Inflammatory macrophage treated with lipopolysaccharide for 1 hour (primary cell): ENCODE measurements at regions not wholly inside any gene's neighbourhood (a gene's known extent, or its start where the extent isn't known, plus 50 kb on each side); places are given as distances from the start of the nearest gene placed in this dataset.
A peak's percentile ranks its signal among the peaks of the same experiment; 100 is the strongest.

ENCODE experiments used
- DNase-seq, 2 donors: peaks; one replicate each; pipeline ENCODE4 v3.0.0-alpha.2; 2020 to 2022

DNA sequence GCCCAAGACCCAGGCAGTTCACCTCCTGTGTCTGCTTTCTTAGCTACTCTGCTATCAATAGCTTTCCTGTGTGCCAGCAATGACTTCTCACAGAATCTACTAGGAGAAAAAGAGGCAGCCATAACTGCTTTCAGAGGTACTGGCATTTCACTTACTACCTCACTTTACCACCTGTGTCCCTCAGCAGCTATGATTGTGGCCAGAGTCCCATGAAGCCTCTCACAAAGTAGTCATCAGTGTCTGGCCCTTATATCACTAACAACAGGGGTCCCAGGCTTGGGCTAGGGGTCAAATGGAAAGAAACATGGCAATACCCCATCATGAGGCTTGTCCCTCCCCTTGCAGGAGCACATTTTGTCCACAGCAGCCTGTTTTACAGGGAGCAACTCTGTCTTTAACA, 62.7 kb upstream of the EPS8L3 start:
- no peak for DNase-seq

DNA sequence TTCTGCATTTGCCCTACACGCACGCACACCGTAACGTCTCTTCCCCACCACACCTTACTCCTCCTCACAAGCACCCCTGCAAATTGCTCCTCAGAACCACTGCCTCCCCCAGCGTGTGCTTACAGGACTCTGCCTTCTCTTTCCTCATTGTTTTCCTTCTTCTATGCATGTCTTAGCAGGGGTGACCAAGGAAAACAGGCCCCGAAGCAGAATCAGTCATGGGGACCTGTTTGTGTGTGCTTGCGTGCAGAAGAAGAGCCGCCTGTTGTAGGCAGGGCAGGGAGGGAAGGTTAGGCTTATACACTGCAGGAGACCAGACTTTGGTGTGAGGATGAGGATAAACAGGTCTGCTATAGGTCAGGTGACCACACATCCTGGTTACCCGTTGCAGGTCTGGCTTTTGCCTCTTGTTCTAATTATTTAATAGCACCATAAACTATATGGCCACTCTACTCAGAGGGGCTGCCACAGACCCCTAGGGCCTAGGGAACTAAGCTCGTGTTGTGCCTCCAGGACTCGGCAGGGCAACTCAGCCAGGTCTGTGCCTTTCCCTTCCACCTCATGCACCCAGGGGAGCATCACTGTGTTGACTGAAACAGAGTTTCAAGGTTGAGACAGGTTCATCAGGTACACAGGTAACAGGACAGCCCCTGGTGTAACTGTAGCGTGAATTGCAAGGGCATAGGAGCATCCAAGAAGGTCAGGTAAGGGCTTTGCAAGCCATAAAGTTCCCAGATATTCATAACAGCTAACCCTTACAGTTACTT, 60.8 kb upstream of the EPS8L3 start:
- no peak for DNase-seq

DNA sequence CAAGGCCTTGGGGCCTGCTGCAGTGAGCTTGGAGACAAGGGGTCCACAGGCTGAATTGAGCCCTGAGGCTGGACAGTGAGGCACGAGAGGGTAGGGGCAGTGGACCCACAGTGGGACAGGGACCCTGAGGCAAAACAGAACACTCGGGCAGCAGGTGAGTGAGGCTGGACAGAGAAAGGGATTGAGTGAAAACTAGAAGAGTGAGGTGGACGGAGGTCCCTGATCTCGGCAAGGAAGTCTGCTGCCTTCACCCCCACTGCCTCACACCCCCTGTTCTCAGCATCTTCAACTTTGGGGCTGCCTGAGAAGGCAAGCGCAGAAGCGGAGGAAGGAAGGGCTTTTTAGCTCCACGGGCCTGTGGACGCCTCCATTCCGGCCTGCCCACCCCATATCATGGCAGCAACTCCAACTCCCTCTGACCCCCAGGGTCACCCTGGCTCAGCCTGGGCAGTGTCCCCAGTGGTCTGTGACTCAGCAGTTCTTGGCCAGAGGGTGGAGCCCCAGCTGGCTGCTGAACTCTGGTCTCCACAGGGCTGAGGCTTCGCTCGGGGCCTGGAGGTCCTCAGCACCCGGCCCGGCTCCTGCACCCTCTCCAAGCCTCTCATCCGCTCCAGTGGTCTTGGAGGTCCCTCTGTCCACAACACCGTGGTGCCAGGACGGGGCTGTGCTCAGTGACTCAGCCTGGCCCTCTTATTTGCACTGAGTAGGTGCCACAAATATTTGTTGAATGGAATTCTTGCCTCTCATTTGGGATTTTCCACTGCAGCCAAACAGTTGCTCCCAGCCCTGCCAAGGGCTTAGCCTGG, 60.0 kb upstream of the EPS8L3 start:
- DNase-seq: peak in 1 of 2 donors; percentile 44

DNA sequence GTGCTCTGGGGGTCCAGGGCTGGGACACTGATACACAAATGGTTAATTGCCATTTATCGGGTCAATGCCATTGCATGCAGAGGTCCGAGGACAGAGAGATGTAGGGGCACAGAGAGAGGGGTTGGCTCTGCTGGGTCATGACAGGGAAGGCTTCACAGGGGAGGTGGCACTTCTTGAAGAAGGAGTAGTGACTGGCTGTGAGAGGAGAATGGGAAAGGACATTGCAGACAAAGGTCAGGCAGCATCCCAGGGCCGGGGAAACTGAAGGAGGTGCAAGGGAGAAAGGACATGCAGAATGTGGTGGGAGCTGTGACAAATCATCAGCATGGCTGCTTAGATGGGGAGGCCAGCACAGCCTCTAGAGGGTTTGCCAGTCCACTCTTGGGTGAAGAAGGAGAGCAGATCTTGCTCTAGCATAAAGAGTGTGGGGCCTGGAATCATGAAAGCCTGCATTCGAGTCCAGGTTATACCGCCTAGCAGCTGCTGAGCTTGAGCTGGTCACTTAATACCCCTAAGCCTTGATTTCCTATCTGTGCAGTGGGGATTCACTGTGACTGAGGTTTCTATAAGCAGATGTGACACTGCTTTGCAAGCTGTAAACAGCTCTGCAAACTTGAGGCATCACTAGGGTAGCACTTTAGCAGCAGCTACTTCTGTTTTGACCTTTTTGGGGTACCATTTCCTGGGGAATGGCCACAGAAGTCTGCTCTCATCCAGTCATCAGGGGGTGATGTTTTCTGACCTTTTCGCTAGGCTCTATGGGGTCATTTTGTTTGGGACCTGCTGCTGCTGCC, 59.2 kb upstream of the EPS8L3 start:
- peak in 1 of 2 donors; percentile 35 for DNase-seq

DNA sequence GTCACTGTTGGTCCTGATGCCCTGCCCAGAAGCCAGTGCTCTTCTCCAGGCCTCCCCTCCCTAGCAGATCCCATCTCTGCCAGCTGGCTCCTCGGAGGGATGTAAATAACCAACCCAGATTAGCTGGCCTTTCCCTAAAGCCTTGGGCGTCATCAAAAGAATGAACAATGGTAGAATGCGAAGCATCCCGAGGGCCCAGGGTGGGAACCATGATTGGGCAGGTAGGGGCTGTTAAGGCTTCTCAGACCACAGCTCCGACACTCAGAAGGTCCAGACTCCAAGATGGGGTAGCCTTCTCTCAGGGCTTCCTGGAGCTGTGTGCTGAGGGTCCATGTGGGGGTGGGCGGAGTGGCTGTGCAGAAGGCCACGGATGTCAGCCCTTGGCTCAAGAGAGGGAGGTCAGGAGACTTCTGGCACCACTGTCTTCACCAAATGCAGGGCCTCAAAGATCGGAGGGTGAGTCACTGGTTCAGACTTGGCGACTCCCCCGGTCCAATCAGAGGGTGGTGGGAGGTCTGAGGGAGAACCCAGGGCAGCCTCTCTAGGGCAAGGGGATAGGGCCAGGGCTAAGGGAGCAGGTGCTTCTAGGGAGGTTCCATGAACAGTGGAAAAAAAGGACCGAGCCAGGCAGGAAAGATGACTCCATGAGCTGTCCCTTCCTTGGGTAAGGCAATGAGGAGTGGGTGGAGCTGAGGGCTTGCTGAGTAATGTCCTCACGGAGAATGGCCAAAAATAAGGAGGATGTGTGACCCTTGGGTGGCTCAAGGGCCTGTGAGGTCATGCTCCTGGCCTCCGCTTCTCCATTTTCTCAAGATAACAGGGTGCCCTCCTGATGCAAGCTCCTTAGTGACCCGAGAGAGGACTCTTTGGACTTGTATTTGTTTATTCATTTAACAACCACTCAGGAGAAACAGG, 58.4 kb upstream of the EPS8L3 start:
- peak; percentile 95 to 100 for DNase-seq

DNA sequence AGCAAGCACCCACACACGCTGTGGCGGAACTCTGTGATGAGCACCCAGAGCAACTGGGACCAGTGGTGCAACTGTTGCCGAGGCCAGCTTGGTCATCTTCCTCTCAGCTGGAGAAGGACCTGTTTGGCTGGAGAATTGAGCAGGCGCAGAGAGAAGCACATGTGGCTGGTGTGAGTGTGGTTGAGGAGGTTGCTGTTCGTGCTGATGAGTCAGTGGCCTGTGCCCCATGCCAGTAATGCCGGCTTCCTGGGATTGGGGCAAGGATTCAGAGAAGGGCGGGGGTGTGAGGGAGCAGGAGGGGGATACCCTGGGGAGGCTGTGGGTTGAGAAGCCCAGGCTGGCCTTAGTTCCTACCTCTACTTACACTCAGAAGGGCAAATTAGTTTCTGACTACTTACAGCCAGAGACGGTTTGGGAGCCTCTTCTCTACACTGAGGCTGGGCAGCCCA, 57.5 kb upstream of the EPS8L3 start:
- DNase-seq: peak; percentile 96 to 100

DNA sequence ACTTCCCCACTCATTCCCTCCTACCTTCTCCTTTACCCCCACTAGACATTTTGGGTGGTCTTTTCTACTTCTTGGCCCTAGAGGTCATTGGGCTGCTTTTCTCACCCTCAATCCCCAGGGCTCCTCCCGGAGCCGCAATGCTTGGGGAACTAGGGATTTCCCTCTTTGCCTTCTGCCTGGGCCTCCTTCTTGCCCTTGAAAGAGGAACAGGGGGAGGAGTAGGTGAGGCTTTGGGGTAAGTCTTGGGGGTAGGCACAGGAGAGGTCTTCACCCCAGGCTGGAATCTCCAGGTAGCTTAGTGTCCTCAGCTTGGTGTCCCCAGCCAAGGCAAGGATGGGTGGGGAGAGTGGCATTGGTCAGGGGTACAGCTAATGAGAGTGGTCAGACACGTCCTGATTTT, 56.2 kb upstream of the EPS8L3 start:
- DNase-seq: peak; percentile 63 to 84

DNA sequence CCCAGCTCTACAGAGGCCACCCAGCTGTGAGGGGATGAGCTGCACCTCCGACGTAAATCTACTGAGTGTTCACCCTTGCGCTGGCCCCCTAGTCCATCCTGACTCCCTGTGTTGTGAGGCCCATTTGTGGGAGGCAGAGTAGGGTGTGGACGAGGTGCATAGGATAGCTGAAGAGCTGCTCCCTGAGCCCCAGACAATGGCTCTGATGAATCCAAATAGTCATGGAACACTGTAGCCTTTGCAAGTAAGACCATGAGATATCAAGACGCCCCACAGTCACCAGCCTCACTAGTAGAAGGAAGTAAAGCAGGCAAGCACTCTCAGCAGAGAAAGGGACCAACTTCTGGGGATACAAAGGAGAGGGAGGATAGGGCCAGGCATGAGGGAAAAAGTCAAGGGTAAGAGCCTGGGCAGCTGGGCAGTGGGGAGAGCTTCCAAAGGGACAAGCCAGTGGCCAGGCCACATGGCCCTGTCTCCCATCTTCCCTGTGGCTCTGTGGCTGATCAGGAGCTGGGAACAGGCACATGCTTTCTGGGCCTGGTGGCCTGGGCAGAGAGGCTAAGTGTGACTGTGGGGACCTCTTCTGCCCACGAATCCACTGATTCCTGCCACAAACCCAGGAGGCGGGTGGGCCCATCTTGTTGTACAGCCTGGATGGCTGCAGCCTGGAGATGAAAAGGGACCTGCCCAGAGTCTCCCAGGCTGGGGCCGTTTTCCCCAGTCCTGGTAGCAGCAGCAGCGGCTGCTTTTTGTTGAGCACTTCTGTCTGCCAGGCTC, 55.5 kb upstream of the EPS8L3 start:
- no peak for DNase-seq

DNA sequence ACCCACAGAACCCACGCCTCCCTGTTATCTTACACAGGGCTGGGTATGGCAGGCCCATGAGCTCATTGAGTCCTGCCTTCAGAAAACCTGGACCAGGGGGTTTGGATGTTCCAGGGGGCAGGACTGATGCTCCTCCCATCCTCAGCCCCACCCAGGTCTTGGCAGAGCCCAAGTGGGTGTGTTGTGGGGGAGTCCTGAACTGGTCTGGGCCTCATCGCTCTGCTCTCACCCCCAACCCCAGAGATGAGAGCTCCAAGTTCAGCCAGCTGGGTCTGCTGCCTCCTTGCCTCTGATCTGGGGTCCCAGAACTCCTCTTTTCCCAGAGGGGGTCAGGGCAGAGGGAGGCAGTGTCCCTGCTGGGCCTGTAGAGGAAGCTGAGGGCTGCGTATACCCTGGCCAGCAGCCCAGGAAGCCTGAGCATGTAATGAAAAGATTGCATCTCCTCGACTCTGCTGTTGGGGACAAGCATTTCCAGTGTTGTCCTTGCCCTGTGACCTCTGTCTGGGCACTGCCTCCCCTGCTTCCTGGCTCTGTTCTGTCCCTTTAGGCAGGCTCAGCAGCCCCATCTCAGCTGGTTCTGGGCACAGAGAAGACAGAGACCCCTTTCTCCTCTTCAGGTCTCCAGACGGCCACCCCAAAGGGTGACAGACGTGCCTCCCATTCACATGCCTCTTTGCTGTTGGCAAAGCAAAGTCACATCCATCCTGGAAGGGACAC, 54.7 kb upstream of the EPS8L3 start:
- DNase-seq: peak in 1 of 2 donors; percentile 86

DNA sequence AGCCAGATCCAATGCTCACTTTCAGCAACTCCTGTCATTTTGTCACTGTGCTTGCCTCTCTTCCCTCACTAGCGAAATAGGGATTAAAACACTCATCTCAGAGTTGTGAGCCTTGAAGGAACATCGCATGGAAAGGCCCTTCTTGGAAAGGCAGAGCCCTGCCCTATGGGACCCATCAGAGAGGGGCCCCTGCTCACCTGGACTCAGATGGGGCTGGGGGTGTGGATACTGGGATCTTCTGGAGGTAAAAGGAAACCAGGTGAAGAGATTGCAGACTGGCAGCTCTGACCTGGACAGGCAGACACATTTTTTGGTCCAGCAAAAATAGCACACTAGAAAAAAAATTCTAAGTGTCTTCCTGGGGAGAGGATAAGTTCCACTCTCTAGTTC, 54.2 kb upstream of the EPS8L3 start:
- no peak for DNase-seq

DNA sequence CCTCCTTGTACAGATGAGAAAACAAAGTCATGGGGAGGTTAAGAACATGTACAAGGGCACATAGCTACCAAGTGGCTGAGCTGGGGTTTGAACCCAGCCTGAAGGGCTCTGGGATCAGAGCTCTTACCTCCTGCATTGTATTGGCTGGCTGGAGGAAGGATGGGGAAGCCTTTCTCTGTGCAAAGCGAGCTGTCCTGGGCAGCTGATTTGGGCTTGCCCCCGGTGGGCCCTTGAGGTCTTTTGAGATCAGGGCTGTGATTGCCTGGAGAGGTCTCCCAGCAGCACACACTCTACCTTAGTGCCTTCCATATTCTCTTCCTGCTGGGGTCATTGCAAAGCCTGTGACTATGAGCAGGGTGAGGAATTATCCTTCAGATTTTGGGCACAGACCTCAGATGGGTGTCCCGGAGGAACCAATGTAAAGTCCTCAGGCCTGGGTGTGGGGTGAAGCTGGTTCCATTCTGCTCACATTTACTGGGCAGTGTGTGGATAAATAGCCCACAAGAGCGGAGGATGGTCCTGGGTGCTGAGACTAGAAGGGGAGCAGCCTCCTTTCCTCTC, 53.3 kb upstream of the EPS8L3 start:
- DNase-seq: no peak

DNA sequence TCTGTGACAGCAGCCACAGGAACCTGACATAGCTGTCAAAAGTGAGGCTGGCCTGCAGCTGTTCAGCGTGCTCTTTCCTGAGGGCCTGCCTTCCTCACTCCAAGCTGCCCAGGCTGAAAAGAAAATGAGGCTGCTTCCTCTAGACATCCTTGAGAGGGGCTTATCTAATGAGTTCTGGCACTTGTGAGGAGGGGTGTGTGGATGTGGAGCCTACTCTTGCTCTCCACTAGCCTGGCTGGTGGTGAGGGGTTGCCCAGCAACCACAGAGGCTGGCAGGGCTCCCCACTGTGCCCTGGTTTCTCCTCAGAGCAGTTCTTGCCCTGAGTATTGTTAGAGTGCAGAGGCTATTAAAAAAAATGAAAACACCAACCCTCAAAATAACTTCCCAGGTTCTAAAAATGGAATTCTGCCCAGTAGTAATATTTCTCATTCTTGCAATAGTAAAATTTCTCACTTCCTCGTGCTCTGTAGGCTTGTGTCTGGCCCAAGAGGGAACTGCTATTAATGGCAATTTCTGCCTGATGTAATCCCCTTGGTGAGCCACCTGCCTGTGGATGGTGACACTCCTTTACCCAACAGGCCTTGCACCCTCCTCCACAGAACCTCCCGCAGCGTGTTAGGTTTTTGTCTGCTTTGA, 52.6 kb upstream of the EPS8L3 start:
- DNase-seq: peak; percentile 95 to 99

DNA sequence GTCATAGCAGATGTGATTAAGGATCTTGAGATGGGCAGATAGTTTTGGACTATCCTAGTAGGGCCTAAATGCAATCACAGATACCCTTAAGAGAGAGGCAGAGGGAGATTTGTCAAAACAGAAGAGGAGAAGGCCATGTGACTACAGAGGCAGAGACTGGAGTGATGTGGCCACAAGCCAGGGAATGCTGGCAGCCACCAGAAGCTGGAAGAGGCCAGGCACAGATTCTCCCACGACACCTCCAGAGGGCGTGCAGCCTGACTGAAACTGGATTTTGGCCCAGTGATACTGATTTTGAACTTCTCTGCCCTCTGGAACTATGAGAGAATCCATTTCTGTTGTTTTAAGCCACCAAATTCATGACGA, 52.1 kb upstream of the EPS8L3 start:
- DNase-seq: peak in 1 of 2 donors; percentile 37

DNA sequence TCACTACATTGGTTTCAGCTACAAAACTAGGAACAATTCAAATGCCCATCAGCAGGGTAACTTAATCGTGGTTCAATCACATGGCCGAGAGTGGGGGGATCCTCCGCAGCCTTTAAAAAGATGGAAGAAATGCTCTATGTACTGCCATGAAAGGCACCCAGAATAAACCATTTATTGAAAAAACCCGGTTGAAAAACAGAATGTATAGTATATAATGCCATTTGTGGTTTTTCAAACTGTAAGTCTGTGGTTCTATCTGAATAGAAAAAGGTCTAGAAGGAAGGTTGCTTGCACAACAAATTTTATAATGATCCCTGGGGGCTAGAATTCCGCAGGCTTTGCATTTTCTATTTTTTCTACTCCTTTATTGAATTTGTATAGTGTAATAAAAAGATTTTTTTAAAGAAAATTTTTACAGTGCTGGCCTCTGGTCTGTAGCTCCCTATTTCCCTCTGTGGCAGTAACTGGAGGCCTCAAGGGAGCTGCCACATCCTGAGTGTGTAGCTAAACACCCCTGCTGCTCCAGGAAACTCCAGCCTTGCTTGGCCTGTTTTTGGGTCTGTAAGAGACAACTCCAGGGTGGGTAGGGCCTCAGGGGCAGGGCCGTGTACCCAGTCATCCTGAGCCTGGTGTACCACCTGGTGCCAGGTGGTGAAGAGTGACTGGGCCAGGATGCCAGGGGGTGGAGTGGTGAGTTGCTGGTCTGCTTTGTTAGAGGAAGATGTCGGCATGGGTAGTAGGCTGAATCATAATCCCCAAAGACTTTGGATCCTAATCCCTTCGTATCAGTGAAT, 51.5 kb upstream of the EPS8L3 start:
- DNase-seq: peak in 1 of 2 donors; percentile 35

DNA sequence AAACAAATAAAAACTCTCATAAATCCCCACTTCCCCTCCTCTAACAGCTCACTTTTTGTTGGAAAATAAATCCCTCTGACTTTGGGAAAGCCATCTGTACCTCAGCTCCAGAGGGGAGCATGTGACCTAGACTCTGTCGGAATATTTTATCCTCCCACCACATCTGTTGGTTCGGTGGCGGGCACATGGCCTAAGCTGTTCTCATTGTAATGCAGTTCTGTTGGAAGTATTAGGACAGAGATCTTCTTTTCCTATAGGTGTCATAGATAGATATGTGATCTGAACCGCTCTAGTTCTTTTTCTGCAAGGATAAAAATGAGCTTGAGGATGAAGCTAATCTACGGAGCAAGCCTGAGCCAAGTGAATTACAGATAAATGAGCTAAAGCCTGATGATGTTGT, 50.5 kb upstream of the EPS8L3 start:
- DNase-seq: no peak
